ENCODE measurements at regions not wholly inside any gene's neighbourhood (a gene's known extent, or its start where the extent isn't known, plus 50 kb on each side); places are given as distances from the start of the nearest gene placed in this dataset.
A peak's percentile ranks its signal among the peaks of the same experiment; 100 is the strongest.

DNA sequence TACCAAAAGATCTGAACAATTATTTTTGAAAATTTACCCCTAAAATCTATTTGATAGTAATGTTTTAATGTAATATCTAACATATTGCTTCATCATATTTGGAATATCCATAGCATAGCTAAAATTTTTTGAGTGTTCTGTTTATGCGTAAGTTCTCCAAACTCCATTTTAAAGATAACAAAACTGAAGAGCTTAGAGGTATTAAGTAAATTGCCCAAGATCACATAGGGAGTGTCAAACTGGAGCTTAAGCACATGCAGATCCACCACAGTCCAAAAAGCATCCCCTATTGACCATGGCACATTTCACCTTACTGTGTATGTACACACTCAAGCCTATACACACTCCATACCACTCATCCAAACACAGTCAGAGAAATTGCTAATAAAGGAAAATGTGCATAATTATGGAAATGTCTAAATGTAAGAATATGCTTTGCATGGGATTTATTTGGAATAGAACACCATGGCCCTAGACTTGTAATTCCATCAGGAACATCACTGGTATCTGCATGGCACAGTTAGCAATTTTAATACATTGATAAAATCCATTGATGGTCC is 85.2 kb upstream of the TGFBR2 start:
- H2AFZ ChIP-seq (ENCODE audit: low read depth, low read length), result no peak overlapping the region
- no peak for DNase-seq
- peak overlapping the region; percentile 62 for H3K9ac ChIP-seq (ENCODE audit: low read length)
- no peak overlapping the region for H3K4me3 ChIP-seq (ENCODE audit: insufficient read depth in 1 of 2, low read depth in 1 of 2, low read length in 2 of 2)
- no peak overlapping the region for H2BK5ac ChIP-seq (ENCODE audit: low read depth, low read length, poor library complexity, severe bottlenecking)
- H3K27ac ChIP-seq (ENCODE audit: low read length, poor library complexity, severe bottlenecking), result no peak overlapping the region
- H3K9me3 ChIP-seq (ENCODE audit: control insufficient read depth, low read length), result no peaks in the 10 kb centered on the region
- H2BK120ac ChIP-seq (ENCODE audit: low read depth, low read length), result no peak overlapping the region
- no CpG with 5 or more reads among the region's 1 CpG for WGBS
- H2BK15ac ChIP-seq (ENCODE audit: low read depth, poor library complexity, severe bottlenecking), result no peak overlapping the region
- no peaks in the 10 kb centered on the region for H3K79me1 ChIP-seq (replicated peaks; ENCODE audit: low read length, poor library complexity, severe bottlenecking)
- no peak overlapping the region for H3K23ac ChIP-seq (ENCODE audit: low read length in 2 of 2)
- no peak overlapping the region for H3K14ac ChIP-seq (ENCODE audit: low read length in 2 of 2)
- H2AK5ac ChIP-seq (ENCODE audit: low read length, severe bottlenecking), result no peak overlapping the region
- no peak overlapping the region for H3K4ac ChIP-seq (ENCODE audit: low read depth in 1 of 2, low read length in 2 of 2)
- H3K18ac ChIP-seq (ENCODE audit: low read depth in 1 of 2, low read length in 2 of 2), result no peak overlapping the region
- H3K4me2 ChIP-seq (ENCODE audit: low read length, poor library complexity, severe bottlenecking), result no peak overlapping the region
- H3K4me1 ChIP-seq (ENCODE audit: control insufficient read depth, insufficient read depth, low read depth, low read length), result no peaks in the 10 kb centered on the region
- H3K27me3 ChIP-seq (ENCODE audit: control insufficient read depth in 1 of 2, insufficient read depth in 1 of 2, low read length in 2 of 2), result no peaks in the 10 kb centered on the region
- no peak overlapping the region for H4K91ac ChIP-seq (ENCODE audit: low read length)
- H3K36me3 ChIP-seq (ENCODE audit: control insufficient read depth in 1 of 2, insufficient read depth in 2 of 2, low read depth in 1 of 2, low read length in 2 of 2), result no peaks in the 10 kb centered on the region
- no peak overlapping the region for H4K8ac ChIP-seq (ENCODE audit: low read length)
- no peak overlapping the region for H2BK12ac ChIP-seq (ENCODE audit: low read length in 2 of 2)

DNA sequence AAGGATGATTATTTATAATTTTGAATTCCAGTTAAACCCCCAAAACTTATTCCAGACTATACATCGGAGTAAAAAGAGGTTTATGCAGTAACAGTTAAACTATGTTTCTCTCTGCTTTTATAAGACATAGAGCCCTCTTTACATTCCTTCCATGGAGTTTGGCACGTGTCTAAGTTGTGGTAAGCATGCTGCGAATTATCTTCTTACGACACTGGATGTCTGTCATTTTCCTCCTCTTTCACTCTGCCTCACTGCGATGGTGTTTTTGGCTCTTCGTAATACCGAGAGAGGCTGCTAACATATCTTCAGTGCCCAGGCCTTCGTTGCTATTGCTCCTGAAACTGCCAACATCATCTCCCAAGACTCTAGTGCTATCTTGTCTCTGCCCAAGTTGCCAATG is 83.9 kb upstream of the TGFBR2 start:
- H2AFZ ChIP-seq (ENCODE audit: low read depth, low read length), result no peak overlapping the region
- DNase-seq, result no peak
- no peak overlapping the region for H3K4me2 ChIP-seq (ENCODE audit: low read length, poor library complexity, severe bottlenecking)
- peak overlapping the region; percentile 53 for H2AK5ac ChIP-seq (ENCODE audit: low read length, severe bottlenecking)
- peak overlapping the region; percentile 29 to 83 for H3K18ac ChIP-seq (ENCODE audit: low read depth in 1 of 2, low read length in 2 of 2)
- peak overlapping the region; percentile 28 for H4K8ac ChIP-seq (ENCODE audit: low read length)
- H3K9me3 ChIP-seq (ENCODE audit: control insufficient read depth, low read length), result no peaks in the 10 kb centered on the region
- no peaks in the 10 kb centered on the region for H3K36me3 ChIP-seq (ENCODE audit: control insufficient read depth in 1 of 2, insufficient read depth in 2 of 2, low read depth in 1 of 2, low read length in 2 of 2)
- peak overlapping the region; percentile 21 to 66 for H2BK12ac ChIP-seq (ENCODE audit: low read length in 2 of 2)
- WGBS, result 95% methylated on average over 8 of the region's 8 CpGs
- no peaks in the 10 kb centered on the region for H3K79me1 ChIP-seq (replicated peaks; ENCODE audit: low read length, poor library complexity, severe bottlenecking)
- no peaks in the 10 kb centered on the region for H3K27me3 ChIP-seq (ENCODE audit: control insufficient read depth in 1 of 2, insufficient read depth in 1 of 2, low read length in 2 of 2)
- H3K4me3 ChIP-seq (ENCODE audit: insufficient read depth in 1 of 2, low read depth in 1 of 2, low read length in 2 of 2), result no peak overlapping the region
- no peak overlapping the region for H3K9ac ChIP-seq (ENCODE audit: low read length)
- H2BK5ac ChIP-seq (ENCODE audit: low read depth, low read length, poor library complexity, severe bottlenecking), result no peak overlapping the region
- H3K4ac ChIP-seq (ENCODE audit: low read depth in 1 of 2, low read length in 2 of 2), result peak overlapping the region in 1 of 2 experiments; percentile 81
- H2BK120ac ChIP-seq (ENCODE audit: low read depth, low read length), result no peak overlapping the region
- H3K23ac ChIP-seq (ENCODE audit: low read length in 2 of 2), result no peak overlapping the region
- H3K27ac ChIP-seq (ENCODE audit: low read length, poor library complexity, severe bottlenecking), result no peak overlapping the region
- H4K91ac ChIP-seq (ENCODE audit: low read length), result peak overlapping the region; percentile 75
- H3K4me1 ChIP-seq (ENCODE audit: control insufficient read depth, insufficient read depth, low read depth, low read length), result no peaks in the 10 kb centered on the region
- H2BK15ac ChIP-seq (ENCODE audit: low read depth, poor library complexity, severe bottlenecking), result no peak overlapping the region
- H3K14ac ChIP-seq (ENCODE audit: low read length in 2 of 2), result no peak overlapping the region

DNA sequence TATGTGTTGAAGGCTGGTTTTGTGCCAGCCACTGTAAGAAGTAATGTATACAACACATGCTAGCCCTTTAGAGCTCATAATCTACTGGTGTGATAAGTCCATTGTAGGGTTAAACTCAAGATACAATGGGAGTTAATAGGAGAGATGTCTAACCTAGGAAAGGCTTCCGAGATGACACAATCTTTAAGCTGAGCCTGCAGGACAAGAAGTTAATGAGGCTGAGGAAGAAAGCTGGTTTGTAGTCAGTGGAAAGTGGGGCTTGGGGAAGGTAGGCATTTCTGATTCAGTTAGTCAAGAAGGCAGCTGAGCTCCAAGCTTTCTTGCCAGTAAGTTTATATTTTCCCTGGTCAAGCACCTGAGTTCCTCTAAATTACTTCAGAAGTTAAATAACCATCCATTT is 83.0 kb upstream of the TGFBR2 start:
- Histone ChIP-seq H3K4me2 (ENCODE audit: low read length, poor library complexity, severe bottlenecking) (no peak overlapping the region), H3K18ac (ENCODE audit: low read depth in 1 of 2, low read length in 2 of 2) (peak overlapping the region in 1 of 2 experiments; percentile 46), H3K9me3 (ENCODE audit: control insufficient read depth, low read length) (no peaks in the 10 kb centered on the region), H3K4me1 (ENCODE audit: control insufficient read depth, insufficient read depth, low read depth, low read length) (no peaks in the 10 kb centered on the region), H3K36me3 (ENCODE audit: control insufficient read depth in 1 of 2, insufficient read depth in 2 of 2, low read depth in 1 of 2, low read length in 2 of 2) (no peaks in the 10 kb centered on the region), H2BK120ac (ENCODE audit: low read depth, low read length) (no peak overlapping the region), H2BK12ac (ENCODE audit: low read length in 2 of 2) (peak overlapping the region in 1 of 2 experiments; percentile 54), H2AK5ac (ENCODE audit: low read length, severe bottlenecking) (no peak overlapping the region), H3K27me3 (ENCODE audit: control insufficient read depth in 1 of 2, insufficient read depth in 1 of 2, low read length in 2 of 2) (no peaks in the 10 kb centered on the region), H3K14ac (ENCODE audit: low read length in 2 of 2) (no peak overlapping the region), H4K91ac (ENCODE audit: low read length) (no peak overlapping the region), H2BK5ac (ENCODE audit: low read depth, low read length, poor library complexity, severe bottlenecking) (no peak overlapping the region), H2AFZ (ENCODE audit: low read depth, low read length) (no peak overlapping the region), H3K79me1 (replicated peaks; ENCODE audit: low read length, poor library complexity, severe bottlenecking) (no peaks in the 10 kb centered on the region), H2BK15ac (ENCODE audit: low read depth, poor library complexity, severe bottlenecking) (no peak overlapping the region), H3K27ac (ENCODE audit: low read length, poor library complexity, severe bottlenecking) (no peak overlapping the region), H3K4me3 (ENCODE audit: insufficient read depth in 1 of 2, low read depth in 1 of 2, low read length in 2 of 2) (no peak overlapping the region), H3K23ac (ENCODE audit: low read length in 2 of 2) (no peak overlapping the region), H3K4ac (ENCODE audit: low read depth in 1 of 2, low read length in 2 of 2) (peak overlapping the region in 1 of 2 experiments; percentile 63), H4K8ac (ENCODE audit: low read length) (no peak overlapping the region), H3K9ac (ENCODE audit: low read length) (no peak overlapping the region)
- DNase-seq, result no peak
- WGBS, result 89% methylated on average over 1 of the region's 1 CpG

DNA sequence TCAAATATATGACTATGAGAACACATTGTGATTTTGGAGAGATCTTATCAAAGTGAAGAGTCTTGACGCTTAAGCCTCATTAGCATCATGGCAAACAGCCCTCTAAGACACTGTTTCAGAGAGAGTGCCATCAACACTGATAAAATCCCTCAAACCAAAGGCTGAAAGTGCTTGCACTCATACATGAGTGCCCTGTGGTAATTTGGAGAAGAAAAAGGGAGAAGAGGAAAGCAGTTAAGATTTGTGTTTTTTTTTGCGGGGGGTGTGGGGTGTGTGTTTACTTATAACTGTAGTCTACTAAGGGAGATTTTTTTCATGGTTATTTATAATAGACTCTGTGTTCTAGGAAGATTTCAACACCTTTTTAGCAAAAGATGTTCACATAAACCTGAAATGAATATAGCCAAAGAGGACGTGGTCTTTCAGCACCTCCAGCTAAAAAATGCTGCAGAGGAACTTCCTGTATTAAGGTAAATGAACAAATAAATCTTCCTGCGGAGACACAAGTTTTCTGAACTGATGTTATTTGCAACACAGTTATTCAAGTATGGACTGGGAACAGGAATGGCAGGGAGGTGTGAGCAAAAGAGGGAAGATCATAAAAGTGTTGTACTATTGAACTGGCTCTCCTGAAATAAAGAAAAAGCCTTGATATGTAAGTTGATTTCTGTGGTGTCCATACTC is 81.9 kb upstream of the TGFBR2 start:
- H2BK12ac ChIP-seq (ENCODE audit: low read length in 2 of 2), result no peak overlapping the region
- H3K79me1 ChIP-seq (replicated peaks; ENCODE audit: low read length, poor library complexity, severe bottlenecking), result no peaks in the 10 kb centered on the region
- no peaks in the 10 kb centered on the region for H3K36me3 ChIP-seq (ENCODE audit: control insufficient read depth in 1 of 2, insufficient read depth in 2 of 2, low read depth in 1 of 2, low read length in 2 of 2)
- H4K8ac ChIP-seq (ENCODE audit: low read length), result no peak overlapping the region
- WGBS, result 82% methylated on average over 3 of the region's 4 CpGs
- H2AFZ ChIP-seq (ENCODE audit: low read depth, low read length), result no peak overlapping the region
- H3K9me3 ChIP-seq (ENCODE audit: control insufficient read depth, low read length), result no peaks in the 10 kb centered on the region
- H3K4me3 ChIP-seq (ENCODE audit: insufficient read depth in 1 of 2, low read depth in 1 of 2, low read length in 2 of 2), result no peak overlapping the region
- no peak overlapping the region for H3K14ac ChIP-seq (ENCODE audit: low read length in 2 of 2)
- peak overlapping the region in 1 of 2 experiments; percentile 11 for H3K18ac ChIP-seq (ENCODE audit: low read depth in 1 of 2, low read length in 2 of 2)
- no peaks in the 10 kb centered on the region for H3K27me3 ChIP-seq (ENCODE audit: control insufficient read depth in 1 of 2, insufficient read depth in 1 of 2, low read length in 2 of 2)
- H3K4ac ChIP-seq (ENCODE audit: low read depth in 1 of 2, low read length in 2 of 2), result no peak overlapping the region
- no peak overlapping the region for H2BK15ac ChIP-seq (ENCODE audit: low read depth, poor library complexity, severe bottlenecking)
- no peak overlapping the region for H3K9ac ChIP-seq (ENCODE audit: low read length)
- no peak overlapping the region for H2BK120ac ChIP-seq (ENCODE audit: low read depth, low read length)
- no peak for DNase-seq
- H2AK5ac ChIP-seq (ENCODE audit: low read length, severe bottlenecking), result no peak overlapping the region
- no peak overlapping the region for H4K91ac ChIP-seq (ENCODE audit: low read length)
- H3K27ac ChIP-seq (ENCODE audit: low read length, poor library complexity, severe bottlenecking), result no peak overlapping the region
- no peak overlapping the region for H2BK5ac ChIP-seq (ENCODE audit: low read depth, low read length, poor library complexity, severe bottlenecking)
- no peak overlapping the region for H3K4me2 ChIP-seq (ENCODE audit: low read length, poor library complexity, severe bottlenecking)
- no peak overlapping the region for H3K23ac ChIP-seq (ENCODE audit: low read length in 2 of 2)
- H3K4me1 ChIP-seq (ENCODE audit: control insufficient read depth, insufficient read depth, low read depth, low read length), result no peaks in the 10 kb centered on the region
